Gastroesophageal sphincter (tissue), 3 donors: ENCODE measurements at regions not wholly inside any gene's neighbourhood (a gene's known extent, or its start where the extent isn't known, plus 50 kb on each side); places are given as distances from the start of the nearest gene placed in this dataset.

Experiments used
- EP300 ChIP-seq: sonication (generic); formaldehyde crosslinking; IDR thresholded peaks from one replicate; pipeline ENCODE4 v1.6.1; 2017; ENCODE audit warnings: antibody characterized with exemption, mild to moderate bottlenecking
- POLR2A ChIP-seq, 2 donors: fragments of 450-650 bp; IDR thresholded peaks; one replicate each; pipeline ENCODE4 v1.6.1; 2017; ENCODE audit warnings: antibody characterized with exemption in 2 of 2, mild to moderate bottlenecking in 2 of 2, moderate library complexity in 1 of 2
- POLR2AphosphoS5 ChIP-seq: sonication (generic); formaldehyde crosslinking; IDR thresholded peaks from one replicate; pipeline ENCODE4 v1.6.1; 2017; ENCODE audit warnings: antibody characterized with exemption
- TF ChIP-seq, protein P1 (sequence below), 4 experiments: fragments of 200-600 bp in 2 of 4; fragments of 450-650 bp in 2 of 4; sonication (generic) in 1 of 4; IDR thresholded peaks; one replicate each; pipeline ENCODE4 v1.5.1; 2017 to 2019; ENCODE audit warnings: antibody characterized with exemption in 4 of 4, mild to moderate bottlenecking in 2 of 4, moderate library complexity in 2 of 4

DNA sequence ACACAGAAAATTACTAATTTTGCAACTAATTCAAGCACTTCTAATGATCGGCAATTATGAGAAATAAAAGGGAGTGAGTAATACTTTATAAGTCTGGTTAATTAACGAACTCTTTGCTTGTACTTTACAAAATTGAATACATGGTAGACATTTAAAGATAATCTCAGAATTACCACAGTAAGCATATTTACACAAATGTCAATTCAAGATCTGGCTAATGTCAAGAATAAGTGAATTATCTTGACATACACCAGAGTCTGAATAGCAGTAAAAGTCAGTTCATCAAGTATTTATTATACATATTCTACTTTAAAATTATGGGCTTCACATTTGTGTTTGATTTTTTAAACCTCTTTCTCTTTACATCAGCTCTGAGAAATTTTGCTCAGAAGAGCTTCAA lies 643.4 kb downstream of the OLFM4 start:
- no peak for TF ChIP-seq POLR2A (IDR thresholded peaks at IDR 0.05)
- TF ChIP-seq, protein P1, sequence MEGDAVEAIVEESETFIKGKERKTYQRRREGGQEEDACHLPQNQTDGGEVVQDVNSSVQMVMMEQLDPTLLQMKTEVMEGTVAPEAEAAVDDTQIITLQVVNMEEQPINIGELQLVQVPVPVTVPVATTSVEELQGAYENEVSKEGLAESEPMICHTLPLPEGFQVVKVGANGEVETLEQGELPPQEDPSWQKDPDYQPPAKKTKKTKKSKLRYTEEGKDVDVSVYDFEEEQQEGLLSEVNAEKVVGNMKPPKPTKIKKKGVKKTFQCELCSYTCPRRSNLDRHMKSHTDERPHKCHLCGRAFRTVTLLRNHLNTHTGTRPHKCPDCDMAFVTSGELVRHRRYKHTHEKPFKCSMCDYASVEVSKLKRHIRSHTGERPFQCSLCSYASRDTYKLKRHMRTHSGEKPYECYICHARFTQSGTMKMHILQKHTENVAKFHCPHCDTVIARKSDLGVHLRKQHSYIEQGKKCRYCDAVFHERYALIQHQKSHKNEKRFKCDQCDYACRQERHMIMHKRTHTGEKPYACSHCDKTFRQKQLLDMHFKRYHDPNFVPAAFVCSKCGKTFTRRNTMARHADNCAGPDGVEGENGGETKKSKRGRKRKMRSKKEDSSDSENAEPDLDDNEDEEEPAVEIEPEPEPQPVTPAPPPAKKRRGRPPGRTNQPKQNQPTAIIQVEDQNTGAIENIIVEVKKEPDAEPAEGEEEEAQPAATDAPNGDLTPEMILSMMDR (IDR thresholded peaks at IDR 0.05), result no peak
- TF ChIP-seq POLR2AphosphoS5, result no peak
- no peak for TF ChIP-seq EP300
